Heart left ventricle (tissue), 16 donors: ENCODE measurements at regions not wholly inside any gene's neighbourhood (a gene's known extent, or its start where the extent isn't known, plus 50 kb on each side); places are given as distances from the start of the nearest gene placed in this dataset.

Experiments
- ATAC-seq, 4 donors: fragments of 200-7000 bp; cut with Tn5 transposase; one replicate each; pipeline ENCODE4 v1.9.1; 2020 to 2022; ENCODE audit warnings: moderate library complexity in 4 of 4, mild to moderate bottlenecking in 3 of 4, moderate number of reproducible peaks in 1 of 4
- DNase-seq, 5 donors: peaks; one replicate each; pipeline ENCODE4 v3.0.0-alpha.2; 2020
- H3K27ac ChIP-seq, 12 donors: fragments of 200-600 bp; sonication (generic) in 4 of 12; one replicate each; pipeline versions ENCODE4 v1.5.0 to v1.8.0; 2016 to 2022; ENCODE audit warnings: mild to moderate bottlenecking in 2 of 12
- H3K27me3 ChIP-seq, 9 donors: fragments of 200-600 bp; sonication (generic) in 2 of 9; one replicate each; pipeline versions ENCODE4 v1.5.1 to v1.8.0; 2016 to 2022; ENCODE audit warnings: mild to moderate bottlenecking in 3 of 9
- H3K36me3 ChIP-seq, 9 donors: fragments of 200-600 bp; sonication (generic) in 2 of 9; one replicate each; pipeline versions ENCODE4 v1.5.0 to v1.8.0; 2018 to 2022; ENCODE audit warnings: mild to moderate bottlenecking in 2 of 9
- H3K4me1 ChIP-seq, 12 donors: fragments of 200-600 bp; sonication (generic) in 4 of 12; one replicate each; pipeline versions ENCODE4 v1.5.0 to v1.8.0; 2016 to 2022; ENCODE audit warnings: mild to moderate bottlenecking in 3 of 12
- H3K4me3 ChIP-seq, 12 donors: fragments of 200-600 bp; sonication (generic) in 4 of 12; one replicate each; pipeline versions ENCODE4 v1.5.0 to v1.8.0; 2017 to 2022; ENCODE audit warnings: mild to moderate bottlenecking in 9 of 12, moderate library complexity in 4 of 12
- H3K9me3 ChIP-seq, 12 donors: fragments of 200-600 bp; sonication (generic) in 4 of 12; one replicate each; pipeline versions ENCODE4 v1.5.0 to v1.8.0; 2016 to 2022; ENCODE audit warnings: mild to moderate bottlenecking in 1 of 12
- POLR2A ChIP-seq, 2 donors: fragments of 450-650 bp; IDR thresholded peaks; one replicate each; pipeline ENCODE4 v1.6.1; 2017; ENCODE audit warnings: antibody characterized with exemption in 2 of 2, mild to moderate bottlenecking in 2 of 2, moderate library complexity in 2 of 2
- WGBS, 4 donors: extraction: QIAGEN DNeasy Blood & Tissue Kit in 2 of 4; methylation state at CpG; one replicate each; pipeline versions ENCODE4 v1.1.5 to v1.1.7; 2013 to 2018; 5-methylcytosine and 5-hydroxymethylcytosine counted together
- intact Hi-C, 10 donors: fragments of 100-400 bp; cut with DNase I; formaldehyde crosslinking; loops; one replicate each; pipeline versions ENCODE4 v1.11.1 to v1.14.2; 2022
- TF ChIP-seq, protein P1 (sequence below), 12 donors: fragments of 200-600 bp; sonication (generic) in 4 of 12; IDR thresholded peaks; one replicate each; pipeline versions ENCODE4 v1.5.0 to v1.8.0; 2018 to 2022; ENCODE audit warnings: antibody characterized with exemption in 12 of 12, mild to moderate bottlenecking in 5 of 12
- donor health status: ischemic (EF 13 %, LVEDD 7.1; RV severe dilation, severe dysfunction).
- donor health status: healthy with polysubstance abuse.
- donor health status: DM: no; HTN: yes; CAD: no.
- donor health status: DM: no; HTN: no; CAD: no.
- donor health status: ischemic (EF 25% LVEDD 6.9; RV normal size, moderate dysfunction).
- donor health status: ischemic (EF 25% LVEDD 5.7; RV mildly dilated, moderate dysfunction).
- donor health status: healthy.
- donor health status: DM: yes; HTN: yes; CAD: no.
- donor health status: ischemic (EF 35%, LVEDD 5.7; RV mildly dilated, moderate dysfunction).
- donor health status: nonischemic (EF 11% LVEDD 7.7; RV severe dilation, severe dysfunction).
- donor health status: DM: yes; HTN: yes; CAD: no.
- donor health status: PGD.
- donor health status: ischemic (EF 29% LVEDD 5.4; RV normal size, mild dysfunction).
- donor health status: nonischemic (EF 23%, LVEDD 6.1; RV moderate dilation, normal function).

DNA sequence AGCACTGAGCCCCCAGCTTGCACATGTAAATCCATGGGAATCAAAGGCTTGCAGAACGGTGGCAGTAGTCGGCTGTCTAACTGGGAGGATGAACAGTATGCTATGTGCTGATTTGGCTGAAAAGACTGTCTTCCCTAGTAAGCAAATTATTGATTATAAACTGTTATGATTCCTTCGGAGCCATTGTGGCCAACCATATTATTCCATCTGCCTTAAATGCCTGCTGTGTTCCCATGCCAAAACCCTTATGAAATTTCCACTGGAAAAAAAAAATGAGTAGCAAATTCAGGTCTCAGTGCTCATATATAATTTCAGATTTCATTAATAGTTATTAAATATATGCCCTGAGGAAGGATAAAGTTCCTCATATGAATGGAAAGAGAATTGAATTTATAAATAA, 132.7 kb upstream of the MID1 start:
- peaks cover 0 to 18% (median 0%) of the 10 kb centered on the region in 12 donors for H3K4me1 ChIP-seq
- 83 to 87% (median 85%) methylated on average over 3 of the region's 3 CpGs for WGBS, 4 donors
- H3K36me3 ChIP-seq = no peaks in the 10 kb centered on the region
- no peaks in the 10 kb centered on the region for H3K27me3 ChIP-seq
- no peak overlapping the region for H3K27ac ChIP-seq
- no peak for ATAC-seq
- no peaks in the 10 kb centered on the region for H3K9me3 ChIP-seq
- no peak overlapping the region for H3K4me3 ChIP-seq
- TF ChIP-seq, protein P1, sequence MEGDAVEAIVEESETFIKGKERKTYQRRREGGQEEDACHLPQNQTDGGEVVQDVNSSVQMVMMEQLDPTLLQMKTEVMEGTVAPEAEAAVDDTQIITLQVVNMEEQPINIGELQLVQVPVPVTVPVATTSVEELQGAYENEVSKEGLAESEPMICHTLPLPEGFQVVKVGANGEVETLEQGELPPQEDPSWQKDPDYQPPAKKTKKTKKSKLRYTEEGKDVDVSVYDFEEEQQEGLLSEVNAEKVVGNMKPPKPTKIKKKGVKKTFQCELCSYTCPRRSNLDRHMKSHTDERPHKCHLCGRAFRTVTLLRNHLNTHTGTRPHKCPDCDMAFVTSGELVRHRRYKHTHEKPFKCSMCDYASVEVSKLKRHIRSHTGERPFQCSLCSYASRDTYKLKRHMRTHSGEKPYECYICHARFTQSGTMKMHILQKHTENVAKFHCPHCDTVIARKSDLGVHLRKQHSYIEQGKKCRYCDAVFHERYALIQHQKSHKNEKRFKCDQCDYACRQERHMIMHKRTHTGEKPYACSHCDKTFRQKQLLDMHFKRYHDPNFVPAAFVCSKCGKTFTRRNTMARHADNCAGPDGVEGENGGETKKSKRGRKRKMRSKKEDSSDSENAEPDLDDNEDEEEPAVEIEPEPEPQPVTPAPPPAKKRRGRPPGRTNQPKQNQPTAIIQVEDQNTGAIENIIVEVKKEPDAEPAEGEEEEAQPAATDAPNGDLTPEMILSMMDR (IDR thresholded peaks at IDR 0.05) = no peak
- no peak for TF ChIP-seq POLR2A (IDR thresholded peaks at IDR 0.05)
- no peak for DNase-seq
- intact Hi-C loops = no loop called here

DNA sequence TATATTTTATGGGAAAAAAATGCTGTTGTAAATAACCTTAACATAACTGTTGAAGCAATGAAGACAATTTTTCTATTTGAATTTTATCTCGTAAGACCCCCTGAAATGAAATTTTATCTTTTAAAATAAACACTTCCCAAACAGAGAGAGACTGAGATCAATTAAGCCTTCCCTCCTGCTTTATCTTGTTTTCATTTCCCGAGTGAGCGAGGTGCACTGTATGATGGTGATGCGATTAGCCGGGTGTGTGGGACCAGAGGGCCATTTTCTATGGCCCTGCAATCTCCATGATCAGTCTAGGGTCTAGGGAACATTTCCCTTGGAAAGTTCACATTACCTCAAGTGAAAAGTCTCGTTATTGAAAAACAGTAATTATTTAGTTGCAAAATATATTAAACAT, 134.1 kb upstream of the MID1 start:
- H3K27ac ChIP-seq = peak overlapping the region in 1 of 12 donors; percentile 47
- intact Hi-C loops = no loop called here
- H3K36me3 ChIP-seq = no peaks in the 10 kb centered on the region
- TF ChIP-seq, protein P1 (IDR thresholded peaks at IDR 0.05) = no peak
- no peak for TF ChIP-seq POLR2A (IDR thresholded peaks at IDR 0.05)
- H3K4me3 ChIP-seq = no peak overlapping the region
- no peak for ATAC-seq
- H3K9me3 ChIP-seq = no peaks in the 10 kb centered on the region
- 80 to 86% (median 81%) methylated on average over 6 of the region's 6 CpGs for WGBS, 4 donors
- DNase-seq = no peak
- H3K27me3 ChIP-seq = no peaks in the 10 kb centered on the region
- peaks cover 0 to 18% (median 0%) of the 10 kb centered on the region in 12 donors for H3K4me1 ChIP-seq

DNA sequence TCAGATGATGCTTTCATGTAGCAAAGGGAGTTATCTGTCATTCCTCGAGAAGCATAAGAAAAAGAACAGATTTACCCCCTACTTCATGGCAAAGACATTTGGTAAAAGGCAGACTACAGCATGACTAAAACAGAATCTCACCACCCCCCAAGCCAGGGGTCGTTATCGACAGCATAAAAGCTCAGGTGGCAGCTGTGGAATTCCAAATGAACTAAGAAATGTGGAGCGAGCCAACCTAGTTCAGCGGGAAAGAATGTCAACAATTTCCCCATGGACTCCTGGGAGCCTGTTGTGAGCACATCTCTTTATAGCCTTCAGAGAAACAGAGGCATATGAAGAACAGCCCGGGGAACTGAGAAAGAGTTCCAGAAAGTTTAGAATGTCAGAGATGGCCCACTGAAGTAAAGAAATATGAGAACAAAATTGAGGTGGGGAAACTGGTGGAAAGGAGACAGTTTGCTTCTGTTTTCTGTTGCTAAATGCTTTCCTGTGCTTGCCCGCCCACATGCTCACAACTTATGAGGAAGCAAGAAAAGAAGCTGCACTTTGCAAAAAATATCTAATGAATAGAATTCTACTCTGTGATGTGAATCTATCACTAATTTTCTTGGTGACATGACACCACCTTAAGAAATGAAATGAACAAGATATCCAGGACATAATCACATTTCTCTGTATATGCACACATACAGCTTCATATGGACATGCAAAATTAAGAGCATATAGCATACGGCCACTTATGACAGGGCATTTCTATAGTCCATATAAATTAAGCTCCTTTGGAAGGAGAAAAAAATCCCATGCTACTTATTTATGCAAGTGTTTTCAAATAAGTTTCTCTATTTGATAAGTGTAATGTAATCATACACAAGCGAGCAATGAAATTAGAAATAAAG, 135.3 kb upstream of the MID1 start:
- no peaks in the 10 kb centered on the region for H3K9me3 ChIP-seq
- H3K27ac ChIP-seq = peak overlapping the region in 5 of 12 donors; percentile 3 to 57 (median 47)
- DNase-seq (peak in 1 of 5 donors; percentile 17), ATAC-seq (peak in 3 of 4 donors; percentile 54 to 78 (median 60))
- WGBS, 4 donors = 29 to 33% (median 32%) methylated on average over 9 of the region's 9 CpGs
- peaks cover 0 to 18% (median 0%) of the 10 kb centered on the region in 12 donors for H3K4me1 ChIP-seq
- TF ChIP-seq POLR2A (IDR thresholded peaks at IDR 0.05) = no peak
- TF ChIP-seq, protein P1 (IDR thresholded peaks at IDR 0.05) = no peak
- H3K36me3 ChIP-seq = no peaks in the 10 kb centered on the region
- no peaks in the 10 kb centered on the region for H3K27me3 ChIP-seq
- intact Hi-C loops = no loop called here
- no peak overlapping the region for H3K4me3 ChIP-seq

DNA sequence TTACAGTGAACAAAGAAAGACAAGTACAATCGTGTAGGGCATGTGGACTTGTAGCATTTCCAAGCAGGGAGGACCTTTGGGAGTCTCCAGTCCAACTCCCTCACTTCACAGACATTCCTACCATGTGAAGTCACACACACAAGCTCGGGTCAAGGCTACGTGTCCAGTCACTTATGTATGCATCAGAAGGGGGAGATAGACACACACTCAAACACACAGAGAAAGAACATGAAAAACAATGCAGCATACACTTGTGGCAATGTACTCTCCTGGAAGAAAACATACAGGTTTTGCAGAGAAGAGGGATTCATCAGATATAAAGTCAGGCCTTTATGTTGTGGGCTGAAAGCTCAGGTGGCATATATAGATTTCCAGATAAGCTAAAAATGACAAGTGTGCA, 136.1 kb upstream of the MID1 start:
- Histone ChIP-seq H3K27ac (peak overlapping the region in 1 of 12 donors; percentile 47), H3K4me1 (peaks cover 0 to 18% (median 0%) of the 10 kb centered on the region in 12 donors)

More for the DNA sequence above, 136.1 kb upstream of the MID1 start:
- H3K36me3 ChIP-seq = no peaks in the 10 kb centered on the region
- intact Hi-C loops = no loop called here
- TF ChIP-seq, protein P1 (IDR thresholded peaks at IDR 0.05) = no peak
- no peak for TF ChIP-seq POLR2A (IDR thresholded peaks at IDR 0.05)
- DNase-seq = peak in 1 of 5 donors; percentile 30
- no peaks in the 10 kb centered on the region for H3K27me3 ChIP-seq
- peak in 3 of 4 donors; percentile 55 to 86 (median 70) for ATAC-seq
- no peak overlapping the region for H3K4me3 ChIP-seq
- 6 to 16% (median 12%) methylated on average over 3 of the region's 3 CpGs for WGBS, 4 donors
- no peaks in the 10 kb centered on the region for H3K9me3 ChIP-seq
